CD4-positive, alpha-beta T cell (primary cell): ENCODE measurements at regions not wholly inside any gene's neighbourhood (a gene's known extent, or its start where the extent isn't known, plus 50 kb on each side); places are given as distances from the start of the nearest gene placed in this dataset.

Source experiments
- ATAC-seq: fragments of 200-7000 bp; cut with Tn5 transposase; one replicate; pipeline ENCODE4 v1.10.0; 2022; ENCODE audit warnings: mild to moderate bottlenecking; ENCODE audit not compliant: poor library complexity
- CTCF ChIA-PET: fragments of 350-600 bp; sonication (Branson Sonifier 250); formaldehyde crosslinking; loops from one replicate; lab custom pipeline; 2021; ENCODE audit warnings: antibody characterized with exemption, inconsistent platforms; lab: Charles Lee
- POLR2A ChIA-PET: fragments of 350-600 bp; sonication (Branson Sonifier 250); formaldehyde crosslinking; loops from one replicate; lab custom pipeline; 2021; ENCODE audit warnings: antibody characterized with exemption, inconsistent platforms; lab: Charles Lee
- DNase-seq, 14 experiments: peaks; one replicate each; pipeline ENCODE4 v3.0.0-alpha.2; 2013 to 2020; ENCODE audit warnings: mixed read lengths in 2 of 14
- H3K27ac ChIP-seq, 2 donors: one replicate each; pipeline versions ENCODE4 v1.5.1 to v1.7.0; 2013; ENCODE audit warnings: low read length in 2 of 2, low read depth in 1 of 2, mild to moderate bottlenecking in 1 of 2
- H3K27me3 ChIP-seq, 2 experiments: 1 replicate in 1 of 2; 2 replicates in 1 of 2; pipeline versions ENCODE4 v1.6.1 to v1.7.0; 2013; ENCODE audit warnings: low read length in 2 of 2, control low read depth in 1 of 2, mild to moderate bottlenecking in 1 of 2, moderate library complexity in 1 of 2; ENCODE audit not compliant: insufficient read depth in 2 of 2, control insufficient read depth in 1 of 2
- H3K36me3 ChIP-seq: one replicate; pipeline ENCODE4 v1.6.1; 2013; ENCODE audit warnings: low read length, control low read depth; ENCODE audit not compliant: insufficient read depth
- H3K4me1 ChIP-seq: one replicate; pipeline ENCODE4 v1.6.1; 2013; ENCODE audit warnings: low read length, control low read depth; ENCODE audit not compliant: insufficient read depth
- H3K4me3 ChIP-seq: one replicate; pipeline ENCODE4 v1.5.1; 2013; ENCODE audit warnings: mild to moderate bottlenecking, low read length, moderate library complexity
- H3K9me3 ChIP-seq, 2 experiments: 1 replicate in 1 of 2; 2 replicates in 1 of 2; pipeline versions ENCODE4 v1.6.1 to v1.7.0; 2013; ENCODE audit warnings: low read length in 2 of 2, mild to moderate bottlenecking in 2 of 2, control low read depth in 1 of 2, moderate library complexity in 1 of 2; ENCODE audit not compliant: control insufficient read depth in 1 of 2, insufficient read depth in 1 of 2
- H3K27ac Mint-ChIP-seq: one replicate; pipeline ENCODE4 v1.8.0; 2020; ENCODE audit warnings: mixed read lengths
- H3K27me3 Mint-ChIP-seq: one replicate; pipeline ENCODE4 v1.8.0; 2021; ENCODE audit warnings: mixed read lengths
- H3K36me3 Mint-ChIP-seq: one replicate; pipeline ENCODE4 v1.8.0; 2021; ENCODE audit warnings: low read depth, mixed read lengths
- H3K4me1 Mint-ChIP-seq: one replicate; pipeline ENCODE4 v1.8.0; 2021; ENCODE audit warnings: low read depth, mixed read lengths
- H3K4me3 Mint-ChIP-seq: one replicate; pipeline ENCODE4 v1.8.0; 2020; ENCODE audit warnings: mild to moderate bottlenecking, mixed read lengths
- H3K9me3 Mint-ChIP-seq: one replicate; pipeline ENCODE4 v1.8.0; 2020; ENCODE audit warnings: mixed read lengths
- intact Hi-C, 2 experiments: fragments of 100-400 bp; cut with DNase I in 1 of 2; cut with micrococcal nuclease in 1 of 2; formaldehyde crosslinking; loops; one replicate each; pipeline versions ENCODE4 v1.15.1 to v1.9.0; 2023 to 2025; cut with DNase I, micrococcal nuclease
- TF ChIP-seq, protein P1 (sequence below): fragments of 200-600 bp; IDR thresholded peaks from one replicate; pipeline ENCODE4 v1.8.0; 2022; ENCODE audit warnings: antibody characterized with exemption, mild to moderate bottlenecking

DNA sequence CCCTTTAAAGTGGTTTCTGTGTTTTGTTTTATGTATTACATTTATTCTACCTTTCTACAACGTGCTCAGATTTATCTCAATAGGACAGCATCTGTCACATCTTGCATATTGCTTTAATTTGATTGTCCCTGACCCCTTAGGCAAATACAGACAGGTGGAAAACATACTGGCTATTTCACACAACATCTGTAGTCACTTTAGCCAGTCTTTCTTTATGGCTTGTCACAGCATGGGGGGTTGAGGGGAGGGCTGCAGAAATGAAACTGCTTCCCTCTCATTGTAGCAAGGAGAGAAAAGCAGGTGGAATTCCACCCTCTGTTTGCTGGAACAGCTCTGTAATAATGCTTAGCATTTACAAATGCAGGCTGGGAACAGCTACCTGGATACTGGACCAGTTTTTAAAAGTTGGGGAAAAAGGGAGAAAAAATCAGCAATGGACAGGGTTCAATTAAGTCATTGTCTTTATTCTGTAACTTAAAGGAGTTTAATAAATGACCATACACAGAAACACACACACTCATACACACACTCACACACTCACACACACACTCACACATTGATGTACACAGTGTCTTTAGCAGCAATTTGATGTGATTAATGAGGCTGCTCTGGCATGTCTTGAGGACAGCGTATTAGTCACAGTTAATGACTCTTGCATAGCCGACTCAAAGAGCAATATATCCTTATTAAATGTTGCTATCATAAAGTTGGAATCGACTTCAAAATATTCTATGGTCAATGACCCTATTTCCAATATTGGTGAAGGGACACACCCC lies 283.7 kb upstream of the GBE1 start:
- no peak overlapping the region for H3K4me3 ChIP-seq
- no peaks in the 10 kb centered on the region for H3K4me1 Mint-ChIP-seq
- H3K36me3 Mint-ChIP-seq, result no peaks in the 10 kb centered on the region
- H3K36me3 ChIP-seq, result no peaks in the 10 kb centered on the region
- H3K27ac Mint-ChIP-seq, result no peak overlapping the region
- POLR2A ChIA-PET, result no interaction called here
- H3K4me1 ChIP-seq, result no peaks in the 10 kb centered on the region
- H3K27me3 ChIP-seq, result no peaks in the 10 kb centered on the region
- TF ChIP-seq, protein P1, sequence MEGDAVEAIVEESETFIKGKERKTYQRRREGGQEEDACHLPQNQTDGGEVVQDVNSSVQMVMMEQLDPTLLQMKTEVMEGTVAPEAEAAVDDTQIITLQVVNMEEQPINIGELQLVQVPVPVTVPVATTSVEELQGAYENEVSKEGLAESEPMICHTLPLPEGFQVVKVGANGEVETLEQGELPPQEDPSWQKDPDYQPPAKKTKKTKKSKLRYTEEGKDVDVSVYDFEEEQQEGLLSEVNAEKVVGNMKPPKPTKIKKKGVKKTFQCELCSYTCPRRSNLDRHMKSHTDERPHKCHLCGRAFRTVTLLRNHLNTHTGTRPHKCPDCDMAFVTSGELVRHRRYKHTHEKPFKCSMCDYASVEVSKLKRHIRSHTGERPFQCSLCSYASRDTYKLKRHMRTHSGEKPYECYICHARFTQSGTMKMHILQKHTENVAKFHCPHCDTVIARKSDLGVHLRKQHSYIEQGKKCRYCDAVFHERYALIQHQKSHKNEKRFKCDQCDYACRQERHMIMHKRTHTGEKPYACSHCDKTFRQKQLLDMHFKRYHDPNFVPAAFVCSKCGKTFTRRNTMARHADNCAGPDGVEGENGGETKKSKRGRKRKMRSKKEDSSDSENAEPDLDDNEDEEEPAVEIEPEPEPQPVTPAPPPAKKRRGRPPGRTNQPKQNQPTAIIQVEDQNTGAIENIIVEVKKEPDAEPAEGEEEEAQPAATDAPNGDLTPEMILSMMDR, result no peak
- H3K9me3 ChIP-seq, result no peaks in the 10 kb centered on the region
- no peak overlapping the region for H3K27ac ChIP-seq
- intact Hi-C loops, result no loop called here
- no peaks in the 10 kb centered on the region for H3K9me3 Mint-ChIP-seq
- DNase-seq, result no peak
- no peak for ATAC-seq
- H3K4me3 Mint-ChIP-seq, result no peak overlapping the region
- H3K27me3 Mint-ChIP-seq, result no peaks in the 10 kb centered on the region
- CTCF ChIA-PET, result no interaction called here

DNA sequence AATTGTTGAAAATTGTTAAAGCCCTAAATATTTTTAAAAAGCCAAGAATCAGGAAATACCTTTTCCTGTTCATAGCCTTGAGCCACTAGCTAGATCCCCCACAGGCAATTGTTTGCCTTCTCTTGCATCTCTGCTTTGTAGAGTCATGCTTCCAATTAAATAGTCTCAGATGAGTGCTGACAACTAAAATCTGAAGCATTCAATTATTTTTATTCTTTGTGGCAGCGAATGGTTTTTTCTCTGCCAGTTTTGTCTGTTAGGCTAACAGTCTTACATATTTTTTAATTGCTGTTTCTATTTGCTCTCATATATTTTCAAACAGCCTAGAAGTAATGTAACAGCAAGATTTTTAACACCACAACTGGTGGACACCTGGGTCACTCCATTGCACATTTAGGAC lies 277.1 kb upstream of the GBE1 start:
- H3K27me3 Mint-ChIP-seq, result no peaks in the 10 kb centered on the region
- no peak for ATAC-seq

DNA sequence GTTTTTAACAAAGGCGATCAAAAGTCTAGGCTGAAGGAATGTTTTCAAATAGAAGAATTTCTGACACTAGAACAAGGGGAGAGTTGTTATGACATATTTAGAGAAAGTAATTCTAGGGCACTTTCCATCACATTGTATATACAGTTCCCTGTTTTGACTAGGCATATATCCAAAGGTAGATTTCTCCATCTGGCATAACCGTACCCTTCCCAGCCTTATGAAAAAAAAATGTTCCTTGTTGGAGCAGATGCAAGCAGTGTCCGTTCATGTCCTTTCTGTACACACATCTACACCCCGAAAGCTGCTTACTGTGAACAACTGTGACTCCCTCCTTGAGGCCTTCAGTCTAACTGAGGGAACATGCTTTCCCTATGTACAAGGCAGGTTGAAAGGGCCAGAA lies 271.7 kb upstream of the GBE1 start:
- no peaks in the 10 kb centered on the region for H3K27me3 ChIP-seq
- no peak overlapping the region for H3K27ac ChIP-seq
- TF ChIP-seq, protein P1, result no peak
- H3K9me3 Mint-ChIP-seq, result peaks cover 3% of the 10 kb centered on the region
- H3K27ac Mint-ChIP-seq, result no peak overlapping the region
- H3K4me1 ChIP-seq, result no peaks in the 10 kb centered on the region
- no peaks in the 10 kb centered on the region for H3K27me3 Mint-ChIP-seq
- H3K36me3 ChIP-seq, result no peaks in the 10 kb centered on the region
- H3K9me3 ChIP-seq, result no peaks in the 10 kb centered on the region
- ChIA-PET CTCF (no interaction called here), POLR2A (no interaction called here)
- intact Hi-C loops, result no loop called here
- H3K4me3 Mint-ChIP-seq, result no peak overlapping the region
- ATAC-seq (no peak), DNase-seq (no peak)
- H3K4me1 Mint-ChIP-seq, result no peaks in the 10 kb centered on the region
- H3K36me3 Mint-ChIP-seq, result no peaks in the 10 kb centered on the region
- H3K4me3 ChIP-seq, result no peak overlapping the region

More for the DNA sequence above, 277.1 kb upstream of the GBE1 start:
- no peaks in the 10 kb centered on the region for H3K4me1 Mint-ChIP-seq
- intact Hi-C loops, result no loop called here
- no peak overlapping the region for H3K4me3 ChIP-seq
- no peak for DNase-seq
- H3K36me3 ChIP-seq, result no peaks in the 10 kb centered on the region
- no peaks in the 10 kb centered on the region for H3K9me3 ChIP-seq
- H3K27ac Mint-ChIP-seq, result no peak overlapping the region
- no peaks in the 10 kb centered on the region for H3K4me1 ChIP-seq
- no peaks in the 10 kb centered on the region for H3K27me3 ChIP-seq
- CTCF ChIA-PET, result no interaction called here
- H3K36me3 Mint-ChIP-seq, result no peaks in the 10 kb centered on the region
- no peak overlapping the region for H3K4me3 Mint-ChIP-seq
- POLR2A ChIA-PET, result no interaction called here
- no peak overlapping the region for H3K27ac ChIP-seq
- TF ChIP-seq, protein P1, result no peak
- H3K9me3 Mint-ChIP-seq, result peaks cover 3% of the 10 kb centered on the region
